H9 (cell line): ENCODE measurements at regions not wholly inside any gene's neighbourhood (a gene's known extent, or its start where the extent isn't known, plus 50 kb on each side); places are given as distances from the start of the nearest gene placed in this dataset.

Source experiments
- DNase-seq: peaks from one replicate; pipeline ENCODE4 v3.0.0-alpha.2; 2017
- H2AFZ ChIP-seq: one replicate; pipeline ENCODE4 v1.6.1; 2013; ENCODE audit warnings: mild to moderate bottlenecking, low read length, control low read depth, moderate library complexity
- H2AK5ac ChIP-seq: 2 replicates; pipeline ENCODE4 v1.6.1; 2013; ENCODE audit warnings: low read length, control low read depth, mixed read lengths; ENCODE audit not compliant: insufficient read length
- H2BK120ac ChIP-seq: one replicate; pipeline ENCODE4 v1.6.1; 2013; ENCODE audit warnings: low read depth, mild to moderate bottlenecking, low read length, control low read depth, inconsistent platforms; ENCODE audit not compliant: poor library complexity, severe bottlenecking
- H2BK12ac ChIP-seq: 2 replicates; pipeline ENCODE4 v1.6.1; 2013; ENCODE audit warnings: low read length, control low read depth, mixed read lengths, low read depth; ENCODE audit not compliant: insufficient read length
- H2BK15ac ChIP-seq: 2 replicates; pipeline ENCODE4 v1.6.1; 2013; ENCODE audit warnings: low read depth, low read length, control low read depth
- H2BK20ac ChIP-seq: one replicate; pipeline ENCODE4 v1.6.1; 2013; ENCODE audit warnings: low read depth, mild to moderate bottlenecking, low read length, control low read depth, inconsistent platforms; ENCODE audit not compliant: poor library complexity, severe bottlenecking
- H2BK5ac ChIP-seq: 2 replicates; pipeline ENCODE4 v1.6.1; 2013; ENCODE audit warnings: low read length, control low read depth, mixed read lengths; ENCODE audit not compliant: insufficient read length
- H3K14ac ChIP-seq: 2 replicates; pipeline ENCODE4 v1.6.1; 2013; ENCODE audit warnings: low read length, control low read depth; ENCODE audit not compliant: insufficient read depth
- H3K18ac ChIP-seq: 2 replicates; pipeline ENCODE4 v1.6.1; 2013; ENCODE audit warnings: low read depth, mild to moderate bottlenecking, mixed read lengths, low read length, control low read depth; ENCODE audit not compliant: insufficient read length
- H3K23ac ChIP-seq: 2 replicates; pipeline ENCODE4 v1.6.1; 2013; ENCODE audit warnings: low read length, control low read depth, mixed read lengths, low read depth; ENCODE audit not compliant: insufficient read length
- H3K23me2 ChIP-seq: 2 replicates; pipeline ENCODE4 v1.6.1; 2013; ENCODE audit warnings: low read depth, mild to moderate bottlenecking, mixed read lengths, low read length, control low read depth; ENCODE audit not compliant: insufficient read length, poor library complexity, severe bottlenecking
- H3K27ac ChIP-seq: 2 replicates; pipeline ENCODE4 v1.5.1; 2013; ENCODE audit warnings: low read length, control low read depth, mixed read lengths, low read depth; ENCODE audit not compliant: insufficient read length
- H3K27me3 ChIP-seq: 2 replicates; pipeline ENCODE4 v1.6.1; 2013; ENCODE audit warnings: low read length, control low read depth, inconsistent platforms; ENCODE audit not compliant: insufficient read depth
- H3K4ac ChIP-seq: 2 replicates; pipeline ENCODE4 v1.6.1; 2013; ENCODE audit warnings: low read depth, mild to moderate bottlenecking, control low read depth, inconsistent platforms, low read length, moderate library complexity
- H3K4me1 ChIP-seq: 2 replicates; pipeline ENCODE4 v1.6.1; 2013; ENCODE audit warnings: low read length, control low read depth, inconsistent platforms; ENCODE audit not compliant: insufficient read depth
- H3K4me2 ChIP-seq: 2 replicates; pipeline ENCODE4 v1.6.1; 2013; ENCODE audit warnings: low read length, control low read depth, mixed read lengths; ENCODE audit not compliant: insufficient read length, insufficient read depth
- H3K56ac ChIP-seq: 2 replicates; pipeline ENCODE4 v1.6.1; 2013; ENCODE audit warnings: low read depth, mild to moderate bottlenecking, mixed read lengths, low read length, control low read depth; ENCODE audit not compliant: insufficient read length
- H3K79me1 ChIP-seq: 2 replicates; pipeline ENCODE4 v1.6.1; 2013; ENCODE audit warnings: low read depth, mild to moderate bottlenecking, moderate library complexity, low read length, control low read depth, inconsistent platforms; ENCODE audit not compliant: insufficient read depth, poor library complexity, severe bottlenecking
- H3K79me2 ChIP-seq: 2 replicates; pipeline ENCODE4 v1.6.1; 2013; ENCODE audit warnings: low read length, control low read depth, inconsistent platforms; ENCODE audit not compliant: insufficient read depth
- H3K9ac ChIP-seq: 2 replicates; pipeline ENCODE4 v1.6.1; 2013; ENCODE audit warnings: low read length, control low read depth, mixed read lengths; ENCODE audit not compliant: insufficient read length; ENCODE audit errors: extremely low read depth
- H3K9me3 ChIP-seq: one replicate; pipeline ENCODE4 v1.6.1; 2013; ENCODE audit warnings: low read depth, low read length, inconsistent platforms; ENCODE audit not compliant: control insufficient read depth
- H3T11ph ChIP-seq: one replicate; pipeline ENCODE4 v1.6.1; 2013; ENCODE audit warnings: mild to moderate bottlenecking, low read length, control low read depth, inconsistent platforms
- H4K20me1 ChIP-seq: one replicate; pipeline ENCODE4 v1.6.1; 2013; ENCODE audit not compliant: control insufficient read depth, insufficient read length, insufficient read depth
- H4K5ac ChIP-seq: 2 replicates; pipeline ENCODE4 v1.6.1; 2013; ENCODE audit warnings: low read depth, mild to moderate bottlenecking, mixed read lengths, low read length, control low read depth; ENCODE audit not compliant: insufficient read length
- H4K8ac ChIP-seq: replicated peaks from 2 replicates; pipeline ENCODE4 v1.6.1; 2013; ENCODE audit warnings: low read length, control low read depth, mixed read lengths, low read depth; ENCODE audit not compliant: insufficient read length
- H4K91ac ChIP-seq: 2 replicates; pipeline ENCODE4 v1.6.1; 2013; ENCODE audit warnings: low read depth, mild to moderate bottlenecking, moderate library complexity, mixed read lengths, low read length, control low read depth; ENCODE audit not compliant: insufficient read length
- H3K27ac Mint-ChIP-seq, 3 experiments: 2 replicates in 2 of 3; 3 replicates in 1 of 3; pipeline ENCODE4 v1.8.0; 2020 to 2021; ENCODE audit warnings: mixed read lengths in 3 of 3, mild to moderate bottlenecking in 1 of 3, moderate library complexity in 1 of 3
- H3K27me3 Mint-ChIP-seq: 2 replicates; pipeline ENCODE4 v1.8.0; 2021; ENCODE audit warnings: low read depth, mild to moderate bottlenecking, moderate library complexity, mixed read lengths
- H3K36me3 Mint-ChIP-seq, 3 experiments: 2 replicates in 2 of 3; 3 replicates in 1 of 3; pipeline ENCODE4 v1.8.0; 2020 to 2021; ENCODE audit warnings: low read depth in 3 of 3, mixed read lengths in 3 of 3; ENCODE audit not compliant: insufficient read depth in 1 of 3
- H3K4me1 Mint-ChIP-seq, 2 experiments: 2 replicates each; pipeline ENCODE4 v1.8.0; 2020; ENCODE audit warnings: mixed read lengths in 2 of 2
- H3K4me3 Mint-ChIP-seq, 2 experiments: 2 replicates in 1 of 2; 3 replicates in 1 of 2; pipeline ENCODE4 v1.8.0; 2020 to 2021; ENCODE audit warnings: mild to moderate bottlenecking in 2 of 2, mixed read lengths in 2 of 2, moderate library complexity in 1 of 2
- H3K9me3 Mint-ChIP-seq, 2 experiments: 2 replicates in 1 of 2; 3 replicates in 1 of 2; pipeline ENCODE4 v1.8.0; 2020; ENCODE audit warnings: mild to moderate bottlenecking in 2 of 2, mixed read lengths in 2 of 2, moderate library complexity in 1 of 2
- CTCF ChIP-seq: fragments of 200-600 bp; sonication (generic); conservative IDR thresholded peaks from 3 replicates; pipeline ENCODE4 v1.8.0; 2021; ENCODE audit warnings: antibody characterized with exemption, mild to moderate bottlenecking
- WGBS: extraction: QIAGEN DNeasy Blood & Tissue Kit; methylation state at CpG from one replicate; pipeline ENCODE4 v1.1.7; 2013; ENCODE audit warnings: missing lambda C conversion rate, low lambda C conversion rate, mixed read lengths; ENCODE audit not compliant: insufficient read length; ENCODE audit errors: extremely low coverage; 5-methylcytosine and 5-hydroxymethylcytosine counted together

- no peak overlapping the region for H3K4me2 ChIP-seq
- H2AK5ac ChIP-seq, result no peak overlapping the region
- no peaks in the 10 kb centered on the region for H3K36me3 Mint-ChIP-seq
- H3K4ac ChIP-seq, result no peak overlapping the region
- no peak overlapping the region for H3T11ph ChIP-seq
- H3K4me3 Mint-ChIP-seq, result no peak overlapping the region
- H3K79me1 ChIP-seq, result no peaks in the 10 kb centered on the region
- H2BK120ac ChIP-seq, result no peak overlapping the region
- H3K79me2 ChIP-seq, result no peaks in the 10 kb centered on the region
- H2BK15ac ChIP-seq, result no peak overlapping the region
- no peak overlapping the region for H3K18ac ChIP-seq
- no peak overlapping the region for H3K9ac ChIP-seq
- H3K4me1 Mint-ChIP-seq, result no peaks in the 10 kb centered on the region
- no peaks in the 10 kb centered on the region for H3K27me3 Mint-ChIP-seq
- no peak overlapping the region for H3K56ac ChIP-seq
- H2BK5ac ChIP-seq, result no peak overlapping the region
- H3K14ac ChIP-seq, result no peak overlapping the region
- H4K20me1 ChIP-seq, result no peaks in the 10 kb centered on the region
- H3K27me3 ChIP-seq, result no peaks in the 10 kb centered on the region
- H3K4me1 ChIP-seq, result no peaks in the 10 kb centered on the region
- no peak overlapping the region for H4K5ac ChIP-seq
- WGBS, result no CpG with 5 or more reads among the region's 2 CpGs
- H3K9me3 Mint-ChIP-seq, result no peaks in the 10 kb centered on the region
- no peak overlapping the region for H2BK20ac ChIP-seq
- H3K27ac Mint-ChIP-seq, result no peak overlapping the region
- DNase-seq, result no peak
- no peak overlapping the region for H2AFZ ChIP-seq
- no peak overlapping the region for H3K23ac ChIP-seq
- no peak overlapping the region for H2BK12ac ChIP-seq
- H4K8ac ChIP-seq, result no peak overlapping the region
- H4K91ac ChIP-seq, result no peak overlapping the region
- H3K23me2 ChIP-seq, result no peaks in the 10 kb centered on the region
- no peak for TF ChIP-seq CTCF
- no peak overlapping the region for H3K27ac ChIP-seq
- H3K9me3 ChIP-seq, result no peaks in the 10 kb centered on the region
These were observed 689.7 kb upstream of the IGFBP3 start for GRCh38 chr7:46610746-46611145.
